ENCODE measurements at regions not wholly inside any gene's neighbourhood (a gene's known extent, or its start where the extent isn't known, plus 50 kb on each side); places are given as distances from the start of the nearest gene placed in this dataset.

DNA sequence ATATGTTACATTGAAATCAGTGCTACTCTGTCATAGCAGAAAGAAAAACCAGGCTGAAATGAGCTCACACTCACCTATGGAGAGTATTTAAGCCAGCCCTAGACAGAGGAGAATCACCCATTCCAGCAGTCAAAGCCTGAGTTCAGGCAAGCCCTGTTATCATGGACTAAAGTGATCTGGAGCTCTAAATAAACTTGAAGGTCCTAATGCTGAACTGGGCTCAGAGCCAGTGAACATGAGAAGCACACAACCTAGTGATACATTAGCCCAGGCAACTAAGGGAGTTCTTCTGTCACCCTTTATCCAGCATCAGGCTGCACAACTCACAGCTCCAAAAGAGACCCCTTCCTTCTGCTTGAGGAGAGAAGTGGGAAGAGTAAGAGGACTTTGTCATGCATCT lies 425.0 kb downstream of the COL12A1 start:
- DNase-seq: no peak

DNA sequence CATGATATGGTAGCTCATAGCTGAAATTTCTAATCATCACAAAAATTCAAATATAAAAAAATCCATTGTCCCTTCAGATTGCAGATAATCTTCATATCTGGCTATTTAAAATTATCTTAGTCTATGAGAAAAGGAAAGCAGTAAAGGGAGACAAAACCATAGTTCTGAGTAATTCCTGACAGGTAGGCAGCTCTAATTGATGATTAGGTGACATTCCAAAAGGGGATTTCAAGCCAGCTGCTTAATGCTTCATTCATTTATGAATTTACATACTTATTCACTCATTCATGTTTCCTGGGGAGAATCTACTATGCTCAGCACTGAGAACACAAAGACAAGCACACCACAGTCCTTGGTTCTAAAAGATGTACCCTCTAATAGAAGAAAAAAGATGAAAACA lies 437.1 kb downstream of the COL12A1 start:
- DNase-seq: no peak

DNA sequence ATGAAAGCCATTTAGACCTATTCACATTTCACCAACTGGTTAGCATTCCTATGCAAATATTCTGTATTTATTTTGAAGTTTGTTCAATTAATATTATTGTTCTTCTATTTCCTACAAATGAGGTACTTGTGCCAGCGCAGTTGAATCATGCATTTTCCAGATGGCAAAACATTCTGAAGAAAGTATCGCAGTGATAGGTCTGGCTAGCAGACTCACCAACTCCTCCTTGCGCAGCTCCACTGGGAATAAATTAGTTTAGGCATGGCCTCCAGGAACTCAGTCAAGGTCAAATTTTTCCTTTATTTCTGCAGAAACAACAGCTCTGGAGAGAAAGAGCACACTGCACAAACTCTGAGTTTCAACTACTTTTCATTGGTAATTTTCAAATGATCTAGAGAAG lies 437.7 kb downstream of the COL12A1 start:
- no peak for DNase-seq

DNA sequence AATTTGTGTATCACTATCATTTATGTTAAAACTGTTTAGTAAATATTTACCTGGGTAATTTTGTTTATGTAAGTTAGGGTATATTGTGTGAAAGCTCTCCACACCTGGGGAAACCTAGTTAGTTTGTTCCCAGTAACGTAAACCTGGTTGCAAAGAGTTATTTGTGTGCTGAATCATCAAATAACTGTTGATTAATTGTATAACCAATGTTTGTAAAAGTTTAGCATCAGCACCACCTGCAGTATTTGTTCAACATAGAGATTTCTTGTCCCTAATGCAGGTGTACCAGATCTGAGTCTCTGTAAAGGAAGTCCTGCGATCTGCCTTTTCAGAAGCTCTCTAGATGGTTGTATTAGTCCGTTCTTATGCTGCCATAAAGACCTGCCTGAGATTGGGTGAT lies 440.4 kb downstream of the COL12A1 start:
- DNase-seq: no peak

DNA sequence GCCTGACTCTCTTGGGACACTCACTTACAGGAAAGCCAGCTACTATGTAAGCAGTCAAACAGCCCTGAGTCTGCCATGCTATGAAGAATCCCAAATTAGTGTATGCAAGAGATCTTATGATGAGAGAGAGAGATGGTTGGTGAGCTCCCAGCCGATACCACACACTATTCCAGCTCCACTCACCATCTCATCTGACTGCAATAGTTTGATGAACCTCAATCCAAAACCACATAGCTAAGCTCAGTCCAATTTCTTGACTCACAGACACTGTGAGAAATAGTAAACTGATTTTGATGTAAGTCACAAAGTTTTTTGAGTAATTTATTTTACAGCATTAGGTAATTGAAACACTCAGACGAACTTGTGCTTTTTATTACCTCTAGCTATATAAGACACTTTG lies 441.4 kb downstream of the COL12A1 start:
- DNase-seq: no peak

DNA sequence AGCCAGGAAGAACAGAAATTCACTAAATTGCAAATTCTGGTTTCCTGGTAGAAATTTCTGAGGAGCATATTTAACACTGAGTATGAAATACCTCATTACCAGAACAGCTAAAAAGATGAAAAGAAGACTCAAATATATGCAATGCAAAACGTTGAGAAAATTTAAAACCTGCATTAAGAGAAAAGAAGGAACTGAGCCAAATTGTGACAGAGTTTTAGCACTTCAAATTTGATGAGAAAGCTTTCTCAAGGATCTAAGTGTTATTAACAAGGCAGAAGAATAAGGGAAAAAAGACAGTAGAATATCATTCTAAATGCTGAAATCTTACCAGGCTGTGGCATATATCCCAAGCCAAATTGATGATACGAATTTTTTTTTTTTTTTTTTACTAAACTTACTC lies 443.0 kb downstream of the COL12A1 start:
- DNase-seq: no peak

DNA sequence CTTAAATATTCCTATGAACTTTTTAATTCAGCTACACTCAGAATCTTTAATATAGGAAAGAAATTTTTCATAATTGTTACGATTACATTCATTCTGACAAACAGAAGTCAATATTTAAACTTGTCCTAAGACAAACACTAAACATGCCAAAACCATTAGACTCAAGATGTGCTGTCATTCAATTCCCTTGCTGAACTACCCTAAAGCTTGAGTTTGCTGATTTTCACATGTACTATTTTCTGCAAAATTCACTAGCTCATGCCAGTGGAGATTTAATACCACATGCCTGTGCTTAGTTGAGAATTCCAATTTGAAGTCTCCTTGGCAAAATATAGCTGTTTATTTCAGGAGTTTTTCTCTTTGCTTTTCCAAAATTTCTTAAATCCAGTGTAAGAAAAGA lies 448.0 kb downstream of the COL12A1 start:
- DNase-seq: no peak

DNA sequence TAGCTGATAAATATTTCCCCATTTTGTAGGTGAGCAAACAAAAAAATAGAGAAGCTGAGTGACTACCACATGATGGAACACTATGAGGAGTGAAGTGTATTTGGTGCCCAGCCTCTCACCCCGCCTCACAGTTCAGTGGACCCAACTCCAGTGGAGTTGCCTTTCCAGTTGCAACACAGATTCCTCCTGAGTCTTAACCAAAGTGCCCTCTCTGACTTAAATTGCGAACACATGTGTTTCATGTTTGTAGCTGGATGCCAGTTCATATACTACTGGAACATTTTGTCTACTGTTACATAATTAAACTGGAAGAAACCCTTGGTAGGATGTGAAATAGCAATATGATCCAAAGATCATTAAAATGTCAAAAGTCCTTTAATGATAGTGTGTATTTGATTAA lies 448.9 kb downstream of the COL12A1 start:
- no peak for DNase-seq

DNA sequence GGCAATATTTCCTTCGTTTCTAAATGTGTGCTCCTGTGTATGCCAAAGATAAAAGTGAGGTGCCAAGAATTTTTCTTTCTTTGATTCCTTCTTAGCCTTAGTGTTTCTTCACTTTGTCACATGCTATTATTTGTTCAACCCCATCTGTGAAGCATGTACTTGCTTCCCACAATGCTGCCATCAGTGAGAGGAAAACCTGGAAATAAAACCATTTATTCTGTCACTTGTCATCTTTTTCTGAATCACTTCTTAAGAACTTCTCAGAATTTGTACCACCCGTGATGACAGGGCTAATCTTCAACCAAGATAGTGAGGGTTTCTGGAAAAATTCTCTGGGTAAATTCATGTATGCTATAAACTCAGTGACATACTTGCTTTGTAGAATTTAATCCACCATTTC lies 450.1 kb downstream of the COL12A1 start:
- no peak for DNase-seq

DNA sequence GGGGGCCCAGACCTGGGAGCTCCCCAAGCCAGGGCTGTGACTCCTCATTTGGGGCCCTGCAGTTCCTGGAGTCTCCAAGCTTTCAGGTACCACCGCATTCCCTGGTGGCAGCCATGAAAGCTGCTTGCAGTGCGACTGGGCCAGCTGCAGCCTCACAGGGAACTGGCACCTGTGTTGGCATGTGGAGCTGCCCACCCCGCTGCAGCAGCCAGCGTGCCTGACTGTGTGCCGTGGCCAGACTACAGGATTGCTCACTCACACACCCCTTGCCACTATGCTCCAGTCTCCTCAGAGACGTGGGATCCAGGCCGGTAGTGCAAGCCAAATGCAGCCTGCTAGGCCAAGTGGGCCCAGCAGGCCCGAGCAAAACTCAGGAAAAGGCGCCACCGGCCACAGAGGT lies 450.7 kb downstream of the COL12A1 start:
- no peak for DNase-seq

DNA sequence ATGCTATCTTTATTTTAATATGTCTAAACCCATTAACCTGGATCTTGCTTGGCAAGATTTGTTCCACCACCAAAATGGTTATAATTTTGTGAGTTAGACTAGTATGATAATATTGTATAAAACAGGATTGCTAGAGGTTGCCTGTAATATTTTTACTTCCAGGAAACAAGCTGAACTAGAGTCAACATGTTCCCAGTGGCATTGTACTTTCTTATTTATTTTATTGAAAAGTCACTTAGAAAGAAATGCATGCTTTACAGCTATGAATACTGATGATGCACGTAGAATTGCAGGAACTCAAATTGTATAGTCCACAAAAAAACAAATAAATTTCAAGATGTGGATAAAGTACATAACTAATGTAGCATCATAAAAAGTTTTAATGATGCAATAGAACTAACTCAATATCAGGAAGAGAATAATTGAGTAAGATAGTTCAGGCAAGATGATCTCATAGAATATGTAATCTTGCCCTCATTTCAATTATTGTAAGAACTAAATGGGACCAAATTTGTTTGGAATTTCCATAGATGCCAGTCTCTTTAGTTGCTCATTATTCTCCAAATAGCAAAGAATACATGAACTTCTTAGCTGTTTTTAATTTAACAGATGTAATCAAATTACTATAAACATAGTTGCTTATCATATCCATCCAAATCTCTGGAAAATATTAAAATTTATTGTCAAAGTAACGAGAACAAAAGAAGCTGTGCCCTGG lies 451.8 kb downstream of the COL12A1 start:
- DNase-seq: peak in 1 of 3 donors; percentile 49

DNA sequence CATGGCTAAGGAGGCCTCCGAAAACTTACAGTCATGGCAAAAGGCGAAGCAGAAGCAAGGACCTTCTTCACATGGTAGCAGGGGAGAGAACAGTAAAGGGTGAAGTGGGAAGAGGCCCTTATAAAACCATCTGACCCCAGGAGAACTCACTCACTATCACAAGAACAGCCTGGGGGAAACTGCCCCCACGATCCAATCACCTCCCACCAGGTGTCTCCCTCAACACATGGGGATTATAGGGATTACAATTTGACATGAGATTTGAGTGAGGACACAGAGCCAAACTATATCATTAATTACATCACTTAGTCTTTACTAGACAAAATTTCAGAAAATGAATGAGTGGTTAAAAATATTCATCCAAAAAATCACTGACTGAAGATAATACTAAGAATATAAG lies 453.6 kb downstream of the COL12A1 start:
- no peak for DNase-seq

DNA sequence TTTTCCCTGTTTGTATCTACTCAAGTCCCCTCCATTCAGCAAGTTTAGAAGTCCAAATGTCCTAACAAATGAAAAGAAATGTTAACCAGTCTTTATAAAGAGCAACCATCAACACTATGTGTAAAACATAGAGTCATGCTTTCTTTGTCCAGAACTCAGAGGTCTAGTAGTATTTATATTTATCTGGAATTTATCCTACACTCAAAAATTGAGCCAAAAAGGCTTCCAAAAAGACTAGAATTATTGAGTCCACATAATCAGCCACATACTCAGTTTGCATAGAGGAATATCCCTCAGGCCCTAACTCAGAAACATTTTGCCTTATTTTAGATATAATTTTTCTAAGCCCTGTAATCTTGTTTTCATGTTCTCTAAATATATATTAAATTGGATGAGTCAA lies 455.0 kb downstream of the COL12A1 start:
- DNase-seq: peak in 1 of 3 donors; percentile 48

DNA sequence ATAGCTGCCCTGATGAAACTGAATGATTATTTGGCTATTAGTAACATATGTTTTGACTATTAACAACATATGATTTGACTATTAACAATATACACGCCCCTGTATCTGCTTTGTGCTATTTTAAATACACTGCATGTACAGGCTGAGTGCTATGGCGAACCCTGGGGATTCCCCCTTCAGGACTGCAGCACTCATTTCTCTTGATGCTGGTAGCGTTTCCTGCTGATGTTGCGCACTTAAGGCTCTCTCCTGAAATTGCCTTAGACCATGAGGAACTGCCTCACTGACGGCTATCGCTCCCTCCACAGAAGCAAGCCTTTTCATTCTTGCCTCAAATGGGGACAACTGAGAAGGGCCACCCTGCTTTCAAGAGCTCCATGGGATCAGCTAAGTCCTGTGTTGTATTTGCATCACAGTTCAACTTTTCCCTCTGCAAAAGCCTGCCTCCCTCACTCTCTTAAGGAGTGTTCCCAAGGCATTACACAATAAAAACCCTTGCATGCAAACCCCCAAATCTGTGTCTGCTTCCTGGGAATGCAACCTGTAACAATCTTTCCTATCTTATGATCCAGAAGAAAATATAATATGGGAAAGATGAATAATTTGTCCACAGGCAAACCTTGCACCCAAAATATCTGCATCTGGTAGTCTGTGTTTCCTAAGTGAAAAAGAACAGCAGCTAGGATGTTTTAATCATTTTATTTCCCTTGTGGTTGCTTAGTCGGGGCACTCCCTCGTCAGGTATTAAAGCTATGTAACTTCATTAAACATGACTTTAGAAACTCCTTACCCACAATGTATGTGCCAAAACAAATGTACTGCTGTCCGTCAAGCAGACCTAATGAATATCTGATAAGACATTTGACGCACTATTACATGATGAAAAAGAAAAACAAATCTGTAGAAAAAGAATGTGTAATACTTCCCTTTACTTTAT lies 456.4 kb downstream of the COL12A1 start:
- DNase-seq: peak in 1 of 3 donors; percentile 31

DNA sequence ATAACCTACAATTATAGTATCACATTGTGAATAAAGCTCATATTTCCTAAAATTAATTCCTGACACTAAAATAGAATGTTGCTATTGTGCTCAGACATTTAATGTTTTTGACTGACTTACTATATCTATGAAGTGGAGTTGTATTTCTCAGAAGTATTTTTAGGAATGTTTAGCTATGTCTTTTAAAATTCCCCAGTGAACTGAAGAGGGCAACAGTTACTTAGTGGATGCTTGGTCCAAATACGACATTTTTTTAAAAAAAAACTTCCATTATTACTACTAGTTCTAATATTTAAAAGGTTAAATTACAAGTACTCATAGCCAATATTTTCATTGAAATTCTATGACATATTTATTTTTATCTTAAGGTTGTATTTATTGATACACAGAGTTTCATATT lies 460.2 kb downstream of the COL12A1 start:
- no peak for DNase-seq

DNA sequence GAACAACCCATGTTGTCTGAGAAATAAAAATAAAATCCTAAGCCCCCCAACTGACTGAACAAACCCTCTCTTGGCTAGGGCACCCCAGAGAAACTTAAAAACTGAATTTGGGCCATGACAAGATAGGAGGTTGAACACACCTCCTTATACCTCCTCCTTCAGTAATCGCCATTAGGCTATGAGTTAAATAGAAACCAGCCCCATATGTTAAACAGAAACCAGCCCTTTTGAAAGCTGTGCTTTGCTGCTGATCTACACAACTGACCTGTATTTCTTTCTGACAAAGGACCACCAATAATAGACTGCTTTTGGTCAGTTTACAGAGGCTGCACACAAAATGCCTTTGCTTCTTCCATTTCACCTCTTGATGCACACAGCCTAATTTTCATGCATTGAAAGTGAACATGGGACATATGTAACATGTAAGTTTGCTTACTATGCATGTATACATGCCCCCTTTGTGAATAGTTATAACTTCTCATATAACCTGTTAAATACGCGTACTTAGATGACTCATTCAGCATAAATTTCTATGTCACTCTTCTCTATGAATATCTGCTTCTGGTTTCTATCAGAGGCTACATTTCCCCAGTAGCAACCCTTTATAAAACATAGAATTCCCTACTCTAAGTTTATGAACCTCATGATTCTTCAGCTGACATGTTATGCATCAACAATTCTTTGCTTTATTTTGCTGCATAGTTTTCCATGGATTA lies 462.9 kb downstream of the COL12A1 start:
- DNase-seq: no peak

DNA sequence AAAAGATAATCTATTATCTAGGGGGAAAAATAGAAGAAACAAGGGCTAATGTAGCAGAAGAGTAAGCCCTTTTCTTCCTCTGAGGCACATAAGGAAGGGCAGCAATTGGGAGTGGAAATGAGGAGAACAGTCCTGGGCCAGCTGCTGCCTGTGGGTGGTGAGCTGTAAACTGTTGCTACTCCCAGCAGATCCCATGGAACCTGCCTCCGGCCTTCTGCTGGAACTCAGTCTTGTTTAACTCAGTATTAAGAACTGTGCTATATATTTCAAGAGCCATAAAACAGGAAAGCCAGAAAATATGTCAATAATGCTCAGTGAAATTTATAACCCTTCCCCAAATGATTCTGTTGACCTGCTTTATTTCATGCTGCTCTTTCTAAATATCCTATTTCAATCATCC lies 464.2 kb downstream of the COL12A1 start:
- peak in 1 of 3 donors; percentile 71 for DNase-seq

DNA sequence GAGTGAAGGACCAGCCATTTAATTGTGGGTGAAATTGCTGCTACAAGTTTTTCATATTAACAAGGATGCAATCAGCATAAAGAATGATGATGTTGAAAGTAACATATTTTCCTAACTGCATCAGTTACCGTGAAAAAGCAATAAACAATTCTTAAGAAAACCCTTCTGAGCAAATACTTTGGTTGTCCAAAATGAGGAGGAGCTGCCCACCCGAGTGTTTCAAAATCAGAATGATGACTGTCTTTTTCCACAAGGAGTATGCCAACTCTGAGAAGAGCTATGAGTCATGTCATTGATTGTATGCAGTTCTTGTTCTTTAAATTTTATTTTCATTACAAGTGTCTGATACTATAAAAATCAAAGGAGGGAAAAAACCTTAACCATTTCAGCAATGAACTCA lies 470.5 kb downstream of the COL12A1 start:
- DNase-seq: peak; percentile 82 to 91 (median 87)

DNA sequence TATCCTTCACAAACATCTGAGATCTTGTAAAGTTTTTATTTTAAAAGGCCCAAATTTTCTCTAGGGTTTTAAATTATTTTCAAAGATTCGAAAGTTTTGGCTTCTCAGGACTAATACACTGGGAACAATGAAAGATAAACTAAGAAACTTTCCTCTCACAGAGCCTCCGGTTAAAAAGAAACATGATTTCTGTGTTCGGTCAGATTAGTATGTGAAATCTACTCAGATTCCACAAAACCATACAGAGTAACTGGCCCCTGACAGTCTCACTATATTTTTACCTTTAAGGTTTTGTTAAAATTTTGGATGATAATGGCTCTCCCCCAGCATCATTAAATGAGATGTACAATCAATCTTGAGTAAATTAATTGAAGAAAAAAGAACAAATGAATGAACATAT lies 471.0 kb downstream of the COL12A1 start:
- peak in 1 of 3 donors; percentile 29 for DNase-seq

DNA sequence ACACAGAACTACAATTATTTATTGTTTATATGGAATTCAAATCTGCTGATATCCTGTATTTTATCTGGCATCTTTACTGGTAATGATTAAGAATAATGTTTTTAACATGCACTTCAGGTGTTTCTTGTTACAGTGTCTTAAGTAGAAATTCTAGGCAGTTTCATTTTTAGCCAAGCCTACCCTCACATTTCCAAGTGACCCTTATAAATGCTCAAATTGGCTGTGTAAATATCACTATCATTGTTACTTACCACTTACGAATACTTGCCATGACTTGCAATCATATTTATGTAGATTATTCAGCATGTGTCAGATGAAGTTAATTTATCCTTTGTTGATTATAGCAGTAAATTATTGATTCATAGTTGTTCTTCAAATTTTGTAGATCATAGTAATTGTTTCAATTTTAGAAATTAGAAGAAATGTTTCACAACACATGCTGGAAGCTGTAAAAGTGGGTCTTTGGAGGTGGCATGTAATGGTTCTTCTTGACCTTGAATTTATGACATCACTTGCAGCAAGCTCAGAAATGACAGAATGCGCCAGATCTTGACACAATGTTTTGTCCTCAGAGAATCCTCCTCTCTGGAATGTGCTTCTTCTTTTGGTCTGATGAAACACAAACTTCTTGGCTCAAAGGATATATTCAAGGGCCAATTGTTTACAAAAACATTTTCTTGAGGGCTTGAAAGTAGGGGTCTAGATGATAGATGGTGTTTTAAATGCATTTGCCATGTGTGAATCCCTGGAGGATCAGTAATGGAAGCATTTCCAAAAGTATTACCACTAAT lies 471.8 kb downstream of the COL12A1 start:
- DNase-seq: peak in 1 of 3 donors; percentile 72

DNA sequence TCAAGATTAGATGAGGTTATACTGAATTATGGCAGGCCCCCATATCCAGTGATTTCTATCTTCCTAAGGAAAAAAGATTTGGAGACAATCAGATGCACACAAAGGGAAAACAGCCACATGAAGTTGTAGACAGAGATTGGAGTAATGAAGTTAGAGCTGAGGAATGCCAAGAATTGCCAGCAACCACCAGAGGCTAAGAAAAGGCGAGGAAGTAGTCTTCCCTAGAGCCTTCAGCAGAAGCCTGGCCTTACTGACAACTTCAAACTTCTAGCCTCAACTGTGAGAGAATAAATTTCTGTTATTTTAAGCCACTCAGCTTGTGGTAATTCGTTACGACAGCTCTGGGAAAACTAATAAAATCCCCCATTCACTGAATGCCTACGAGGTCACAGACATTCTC lies 473.9 kb downstream of the COL12A1 start:
- DNase-seq: peak in 1 of 3 donors; percentile 72

DNA sequence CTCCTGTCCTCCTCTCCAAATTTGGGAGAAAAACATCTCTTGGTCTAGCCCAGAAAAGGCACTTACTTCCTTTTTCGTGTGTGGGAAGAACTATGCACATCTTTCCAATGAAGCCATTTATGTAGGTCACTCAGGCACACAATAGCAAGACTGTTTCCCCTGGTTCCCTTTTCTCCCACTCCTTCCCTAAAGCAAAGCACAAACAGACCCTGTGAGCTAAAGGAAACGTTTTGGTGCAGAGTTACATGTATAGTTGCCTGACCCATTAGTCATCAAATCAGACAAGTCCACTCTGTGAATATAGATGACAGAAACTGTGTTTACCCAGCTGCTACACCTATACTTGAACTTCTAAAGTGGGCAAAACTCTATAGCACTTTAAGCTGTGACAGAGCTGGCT lies 474.6 kb downstream of the COL12A1 start:
- no peak for DNase-seq
